Liver (tissue), 7 donors: ENCODE measurements at regions not wholly inside any gene's neighbourhood (a gene's known extent, or its start where the extent isn't known, plus 50 kb on each side); places are given as distances from the start of the nearest gene placed in this dataset.

Source experiments
- DNase-seq: peaks from one replicate; pipeline ENCODE4 v3.0.0-alpha.2; 2017; ENCODE audit warnings: low spot score
- H3K27ac ChIP-seq, 2 donors: one replicate each; pipeline ENCODE4 v1.7.0; 2013; ENCODE audit warnings: inconsistent platforms in 2 of 2, low read length in 2 of 2, control low read depth in 1 of 2, low read depth in 1 of 2, mild to moderate bottlenecking in 1 of 2
- H3K27me3 ChIP-seq, 4 donors: one replicate each; pipeline versions ENCODE4 v1.6.1 to v1.7.0; 2013; ENCODE audit warnings: low read length in 3 of 4, inconsistent platforms in 1 of 4, mild to moderate bottlenecking in 1 of 4, moderate library complexity in 1 of 4; ENCODE audit not compliant: control insufficient read depth in 4 of 4, insufficient read depth in 4 of 4
- H3K36me3 ChIP-seq, 4 donors: one replicate each; pipeline versions ENCODE4 v1.6.1 to v1.7.0; 2013; ENCODE audit warnings: low read length in 3 of 4, mild to moderate bottlenecking in 3 of 4, low read depth in 1 of 4, moderate library complexity in 1 of 4; ENCODE audit not compliant: control insufficient read depth in 4 of 4, insufficient read depth in 3 of 4
- H3K4me1 ChIP-seq, 4 donors: one replicate each; pipeline versions ENCODE4 v1.6.1 to v1.7.0; 2013; ENCODE audit warnings: low read length in 3 of 4, mild to moderate bottlenecking in 3 of 4, moderate library complexity in 1 of 4; ENCODE audit not compliant: control insufficient read depth in 4 of 4, insufficient read depth in 4 of 4
- H3K4me3 ChIP-seq, 3 donors: one replicate each; pipeline versions ENCODE4 v1.6.1 to v1.7.0; 2013; ENCODE audit warnings: low read length in 3 of 3, control low read depth in 1 of 3, low read depth in 1 of 3, mild to moderate bottlenecking in 1 of 3
- H3K9ac ChIP-seq, 2 donors: one replicate each; pipeline ENCODE4 v1.7.0; 2013; ENCODE audit warnings: low read length in 2 of 2, mild to moderate bottlenecking in 2 of 2, moderate library complexity in 2 of 2, control low read depth in 1 of 2, low read depth in 1 of 2
- H3K9me3 ChIP-seq, 4 donors: one replicate each; pipeline versions ENCODE4 v1.6.1 to v1.7.0; 2013; ENCODE audit warnings: low read length in 3 of 4; ENCODE audit not compliant: control insufficient read depth in 4 of 4
- EGR1 ChIP-seq, 2 donors: IDR thresholded peaks; 2 replicates each; pipeline ENCODE4 v1.6.1; 2016 to 2018; ENCODE audit warnings: antibody characterized with exemption in 2 of 2, low read depth in 2 of 2
- HNF4A ChIP-seq, 2 donors: conservative IDR thresholded peaks; 2 replicates each; pipeline ENCODE4 v1.6.1; 2016; ENCODE audit warnings: antibody characterized with exemption in 2 of 2, mild to moderate bottlenecking in 2 of 2
- HNF4G ChIP-seq: IDR thresholded peaks from 2 replicates; pipeline ENCODE4 v1.6.1; 2016; ENCODE audit warnings: antibody characterized with exemption
- JUND ChIP-seq, 2 donors: IDR thresholded peaks; 2 replicates each; pipeline ENCODE4 v1.6.1; 2016; ENCODE audit warnings: antibody characterized with exemption in 2 of 2
- NR2F2 ChIP-seq: IDR thresholded peaks from 2 replicates; pipeline ENCODE4 v1.6.1; 2016; ENCODE audit warnings: antibody characterized with exemption
- RAD21 ChIP-seq, 2 donors: IDR thresholded peaks; 2 replicates each; pipeline ENCODE4 v1.6.1; 2016; ENCODE audit warnings: antibody characterized with exemption in 2 of 2, mild to moderate bottlenecking in 2 of 2
- WGBS: extraction: QIAGEN DNeasy Blood & Tissue Kit; methylation state at CpG from one replicate; pipeline ENCODE4 v1.1.7; 2013; 5-methylcytosine and 5-hydroxymethylcytosine counted together
- TF ChIP-seq, protein P1 (sequence below): IDR thresholded peaks from 2 replicates; pipeline ENCODE4 v1.6.1; 2016; ENCODE audit warnings: antibody characterized with exemption, mild to moderate bottlenecking
- TF ChIP-seq, protein P2 (sequence below): IDR thresholded peaks from 2 replicates; pipeline ENCODE4 v1.6.1; 2016; ENCODE audit warnings: antibody characterized with exemption
- TF ChIP-seq, protein P3 (sequence below): IDR thresholded peaks from 2 replicates; pipeline ENCODE4 v1.6.1; 2016; ENCODE audit warnings: antibody characterized with exemption
- TF ChIP-seq, protein P4 (sequence below): IDR thresholded peaks from 2 replicates; pipeline ENCODE4 v1.6.1; 2016; ENCODE audit warnings: antibody characterized with exemption
- donor health status: healthy.
- donor health status: healthy.
- donor health status: healthy.
- donor health status: healthy.

DNA sequence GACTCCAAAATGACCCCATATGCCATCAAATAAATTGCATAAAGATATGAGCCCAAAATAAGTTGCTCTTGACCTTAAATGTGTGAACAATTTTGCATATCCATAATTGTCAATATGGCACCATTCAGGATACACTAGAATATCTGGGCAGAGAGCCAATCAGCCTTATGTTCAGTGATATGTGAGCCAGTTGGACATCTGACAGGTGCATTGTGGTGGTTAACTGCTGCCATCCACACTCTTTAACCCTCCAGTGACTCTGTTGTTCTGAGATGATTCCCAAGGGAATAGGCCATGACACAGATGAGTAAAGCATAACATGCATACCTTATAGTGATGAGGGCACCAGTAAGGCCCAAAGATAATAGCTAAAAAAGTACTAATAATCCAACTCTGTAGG lies 500.1 kb downstream of the PCDH18 start (continued):
- TF ChIP-seq, protein P1, sequence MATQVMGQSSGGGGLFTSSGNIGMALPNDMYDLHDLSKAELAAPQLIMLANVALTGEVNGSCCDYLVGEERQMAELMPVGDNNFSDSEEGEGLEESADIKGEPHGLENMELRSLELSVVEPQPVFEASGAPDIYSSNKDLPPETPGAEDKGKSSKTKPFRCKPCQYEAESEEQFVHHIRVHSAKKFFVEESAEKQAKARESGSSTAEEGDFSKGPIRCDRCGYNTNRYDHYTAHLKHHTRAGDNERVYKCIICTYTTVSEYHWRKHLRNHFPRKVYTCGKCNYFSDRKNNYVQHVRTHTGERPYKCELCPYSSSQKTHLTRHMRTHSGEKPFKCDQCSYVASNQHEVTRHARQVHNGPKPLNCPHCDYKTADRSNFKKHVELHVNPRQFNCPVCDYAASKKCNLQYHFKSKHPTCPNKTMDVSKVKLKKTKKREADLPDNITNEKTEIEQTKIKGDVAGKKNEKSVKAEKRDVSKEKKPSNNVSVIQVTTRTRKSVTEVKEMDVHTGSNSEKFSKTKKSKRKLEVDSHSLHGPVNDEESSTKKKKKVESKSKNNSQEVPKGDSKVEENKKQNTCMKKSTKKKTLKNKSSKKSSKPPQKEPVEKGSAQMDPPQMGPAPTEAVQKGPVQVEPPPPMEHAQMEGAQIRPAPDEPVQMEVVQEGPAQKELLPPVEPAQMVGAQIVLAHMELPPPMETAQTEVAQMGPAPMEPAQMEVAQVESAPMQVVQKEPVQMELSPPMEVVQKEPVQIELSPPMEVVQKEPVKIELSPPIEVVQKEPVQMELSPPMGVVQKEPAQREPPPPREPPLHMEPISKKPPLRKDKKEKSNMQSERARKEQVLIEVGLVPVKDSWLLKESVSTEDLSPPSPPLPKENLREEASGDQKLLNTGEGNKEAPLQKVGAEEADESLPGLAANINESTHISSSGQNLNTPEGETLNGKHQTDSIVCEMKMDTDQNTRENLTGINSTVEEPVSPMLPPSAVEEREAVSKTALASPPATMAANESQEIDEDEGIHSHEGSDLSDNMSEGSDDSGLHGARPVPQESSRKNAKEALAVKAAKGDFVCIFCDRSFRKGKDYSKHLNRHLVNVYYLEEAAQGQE = no peak
- TF ChIP-seq JUND (IDR thresholded peaks at IDR 0.05) = no peak
- TF ChIP-seq HNF4G = no peak
- TF ChIP-seq, protein P2, sequence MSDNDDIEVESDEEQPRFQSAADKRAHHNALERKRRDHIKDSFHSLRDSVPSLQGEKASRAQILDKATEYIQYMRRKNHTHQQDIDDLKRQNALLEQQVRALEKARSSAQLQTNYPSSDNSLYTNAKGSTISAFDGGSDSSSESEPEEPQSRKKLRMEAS = no peak

DNA sequence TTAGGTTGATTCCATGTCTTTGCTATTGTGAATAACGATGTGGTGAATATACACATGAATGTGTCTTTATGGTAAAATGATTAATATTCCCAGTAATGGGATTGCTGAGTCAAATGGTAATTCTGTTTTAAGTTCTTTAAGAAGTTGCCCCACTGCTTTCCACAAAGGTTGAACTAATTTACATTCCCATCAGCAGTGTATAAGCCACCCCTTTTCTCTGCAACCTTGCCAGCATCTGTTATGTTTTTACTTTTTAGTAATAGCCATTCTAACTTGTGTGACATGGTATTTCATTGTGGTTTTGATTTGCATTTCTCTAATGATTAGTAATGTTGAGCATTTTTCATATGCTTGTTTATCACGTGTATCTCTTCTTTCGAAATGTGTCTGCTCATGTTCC lies 503.3 kb downstream of the PCDH18 start:
- H3K4me1 ChIP-seq = no peaks in the 10 kb centered on the region
- H3K27me3 ChIP-seq = no peaks in the 10 kb centered on the region
- peaks cover 0 to 5% (median 0%) of the 10 kb centered on the region in 4 donors for H3K9me3 ChIP-seq
- 85% methylated on average over 3 of the region's 3 CpGs for WGBS
- no peak for DNase-seq
- no peak overlapping the region for H3K9ac ChIP-seq
- H3K4me3 ChIP-seq = no peak overlapping the region
- no peak overlapping the region for H3K27ac ChIP-seq
- TF ChIP-seq HNF4A (conservative IDR thresholded peaks at IDR 0.05) (no peak), NR2F2 (no peak), EGR1 (IDR thresholded peaks at IDR 0.05; ENCODE audit: low read depth in 2 of 2) (no peak), RAD21 (IDR thresholded peaks at IDR 0.05) (no peak), HNF4G (no peak)
- TF ChIP-seq, protein P1 = no peak
- TF ChIP-seq, protein P3, sequence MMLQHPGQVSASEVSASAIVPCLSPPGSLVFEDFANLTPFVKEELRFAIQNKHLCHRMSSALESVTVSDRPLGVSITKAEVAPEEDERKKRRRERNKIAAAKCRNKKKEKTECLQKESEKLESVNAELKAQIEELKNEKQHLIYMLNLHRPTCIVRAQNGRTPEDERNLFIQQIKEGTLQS = no peak
- TF ChIP-seq, protein P2 = no peak
- TF ChIP-seq, protein P4, sequence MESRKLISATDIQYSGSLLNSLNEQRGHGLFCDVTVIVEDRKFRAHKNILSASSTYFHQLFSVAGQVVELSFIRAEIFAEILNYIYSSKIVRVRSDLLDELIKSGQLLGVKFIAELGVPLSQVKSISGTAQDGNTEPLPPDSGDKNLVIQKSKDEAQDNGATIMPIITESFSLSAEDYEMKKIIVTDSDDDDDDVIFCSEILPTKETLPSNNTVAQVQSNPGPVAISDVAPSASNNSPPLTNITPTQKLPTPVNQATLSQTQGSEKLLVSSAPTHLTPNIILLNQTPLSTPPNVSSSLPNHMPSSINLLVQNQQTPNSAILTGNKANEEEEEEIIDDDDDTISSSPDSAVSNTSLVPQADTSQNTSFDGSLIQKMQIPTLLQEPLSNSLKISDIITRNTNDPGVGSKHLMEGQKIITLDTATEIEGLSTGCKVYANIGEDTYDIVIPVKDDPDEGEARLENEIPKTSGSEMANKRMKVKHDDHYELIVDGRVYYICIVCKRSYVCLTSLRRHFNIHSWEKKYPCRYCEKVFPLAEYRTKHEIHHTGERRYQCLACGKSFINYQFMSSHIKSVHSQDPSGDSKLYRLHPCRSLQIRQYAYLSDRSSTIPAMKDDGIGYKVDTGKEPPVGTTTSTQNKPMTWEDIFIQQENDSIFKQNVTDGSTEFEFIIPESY = no peak
- no peaks in the 10 kb centered on the region for H3K36me3 ChIP-seq
